ENCODE measurements at regions not wholly inside any gene's neighbourhood (a gene's known extent, or its start where the extent isn't known, plus 50 kb on each side); places are given as distances from the start of the nearest gene placed in this dataset.

DNA sequence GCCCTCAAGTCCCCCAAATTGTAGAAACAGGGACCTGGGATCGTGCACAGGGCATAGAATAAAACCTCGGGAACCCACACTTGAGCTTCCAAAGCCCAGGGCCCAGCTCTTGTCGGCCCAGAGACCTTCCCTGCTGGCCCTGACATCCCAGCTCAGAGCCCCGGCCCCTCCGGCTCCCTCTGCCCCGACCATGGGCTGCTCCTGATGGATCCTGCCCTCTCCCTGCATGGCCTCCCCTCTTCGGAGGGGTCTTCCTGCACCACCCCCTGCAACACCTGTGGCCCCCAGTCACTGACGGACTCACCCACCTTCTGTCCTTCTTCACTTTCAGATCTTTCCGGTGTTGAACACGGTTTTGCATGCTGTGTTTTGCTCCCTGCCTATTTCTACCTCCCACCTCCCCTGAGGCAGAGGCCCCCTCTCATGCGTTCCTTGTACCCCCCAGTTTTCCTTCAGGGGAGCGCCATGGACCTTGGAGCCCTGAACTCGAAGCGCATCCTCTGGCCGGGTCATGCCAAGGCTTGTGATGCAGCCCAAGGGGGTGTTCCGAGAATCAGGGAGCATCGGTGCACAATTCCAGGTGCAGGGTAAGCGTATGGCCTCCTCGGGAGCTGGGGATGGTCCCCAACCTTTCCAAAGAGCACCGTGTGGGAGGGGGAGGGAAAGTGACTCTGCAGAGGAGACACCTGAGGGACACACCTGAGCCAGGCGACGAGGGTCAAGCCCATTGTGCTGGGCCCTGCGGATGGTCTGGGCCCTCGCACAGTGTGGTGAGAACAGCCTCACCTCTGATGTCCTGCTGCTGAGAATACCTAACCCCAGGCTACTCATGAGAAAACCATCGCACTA lies 666.4 kb downstream of the BRD1 start:
- no peak overlapping the region for H3K27ac ChIP-seq
- no peaks in the 10 kb centered on the region for H3K36me3 ChIP-seq (replicated peaks in 1 of 2)
- no peak overlapping the region for H3K4me3 ChIP-seq
- no peaks in the 10 kb centered on the region for H3K9me3 ChIP-seq (replicated peaks in 1 of 3)
- 77 to 84% (median 82%) methylated on average over 22 to 25 of the region's 25 CpGs for WGBS, 4 donors
- H3K27me3 ChIP-seq, result no peaks in the 10 kb centered on the region
- no peaks in the 10 kb centered on the region for H3K4me1 ChIP-seq (replicated peaks in 1 of 2)
- intact Hi-C loops (cut with DNase I), result no loop called here
- DNase-seq, result no peak
- TF ChIP-seq POLR2A (IDR thresholded peaks at IDR 0.05), result no peak
- TF ChIP-seq, protein P1, sequence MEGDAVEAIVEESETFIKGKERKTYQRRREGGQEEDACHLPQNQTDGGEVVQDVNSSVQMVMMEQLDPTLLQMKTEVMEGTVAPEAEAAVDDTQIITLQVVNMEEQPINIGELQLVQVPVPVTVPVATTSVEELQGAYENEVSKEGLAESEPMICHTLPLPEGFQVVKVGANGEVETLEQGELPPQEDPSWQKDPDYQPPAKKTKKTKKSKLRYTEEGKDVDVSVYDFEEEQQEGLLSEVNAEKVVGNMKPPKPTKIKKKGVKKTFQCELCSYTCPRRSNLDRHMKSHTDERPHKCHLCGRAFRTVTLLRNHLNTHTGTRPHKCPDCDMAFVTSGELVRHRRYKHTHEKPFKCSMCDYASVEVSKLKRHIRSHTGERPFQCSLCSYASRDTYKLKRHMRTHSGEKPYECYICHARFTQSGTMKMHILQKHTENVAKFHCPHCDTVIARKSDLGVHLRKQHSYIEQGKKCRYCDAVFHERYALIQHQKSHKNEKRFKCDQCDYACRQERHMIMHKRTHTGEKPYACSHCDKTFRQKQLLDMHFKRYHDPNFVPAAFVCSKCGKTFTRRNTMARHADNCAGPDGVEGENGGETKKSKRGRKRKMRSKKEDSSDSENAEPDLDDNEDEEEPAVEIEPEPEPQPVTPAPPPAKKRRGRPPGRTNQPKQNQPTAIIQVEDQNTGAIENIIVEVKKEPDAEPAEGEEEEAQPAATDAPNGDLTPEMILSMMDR (IDR thresholded peaks at IDR 0.05), result no peak

DNA sequence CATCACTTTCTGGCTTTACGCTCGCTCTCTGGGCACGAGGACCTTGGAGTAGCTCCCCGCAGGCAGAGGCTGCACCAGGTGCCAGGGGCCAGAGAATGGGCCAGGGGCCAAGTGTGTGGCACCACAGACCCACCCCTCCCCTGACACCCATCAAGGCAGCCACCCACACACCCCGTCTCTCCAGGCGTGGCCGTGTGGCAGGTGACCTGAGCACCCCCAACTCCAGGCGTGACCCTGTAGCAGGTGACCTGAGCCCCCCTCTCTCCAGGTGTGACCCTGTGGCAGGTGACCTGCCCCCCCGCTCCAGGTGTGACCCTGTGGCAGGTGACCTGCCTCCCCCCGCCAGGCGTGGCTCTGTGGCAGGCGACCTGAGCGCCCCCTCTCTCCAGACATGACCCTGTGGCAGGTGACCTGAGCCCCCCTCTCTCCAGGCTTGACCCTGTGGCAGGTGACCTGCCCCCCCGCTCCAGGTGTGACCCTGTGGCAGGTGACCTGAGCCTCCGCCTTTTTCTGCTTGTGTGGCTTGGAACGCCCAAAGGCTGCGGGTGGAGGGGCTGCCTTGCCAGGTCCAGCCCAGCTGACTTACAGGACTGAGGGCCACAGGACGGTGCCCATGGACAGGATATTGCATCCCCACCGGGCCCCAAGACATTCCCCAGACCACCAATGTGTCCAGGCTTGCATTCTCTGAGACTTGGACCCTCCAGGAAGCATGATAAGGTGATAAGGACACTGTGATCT lies 667.2 kb downstream of the BRD1 start:
- intact Hi-C loops (cut with DNase I), result no loop called here
- no peak for TF ChIP-seq POLR2A (IDR thresholded peaks at IDR 0.05)
- TF ChIP-seq, protein P1 (IDR thresholded peaks at IDR 0.05), result no peak
- Histone ChIP-seq H3K27me3 (no peaks in the 10 kb centered on the region), H3K4me1 (replicated peaks in 1 of 2) (no peaks in the 10 kb centered on the region), H3K27ac (no peak overlapping the region), H3K4me3 (no peak overlapping the region), H3K36me3 (replicated peaks in 1 of 2) (no peaks in the 10 kb centered on the region), H3K9me3 (replicated peaks in 1 of 3) (no peaks in the 10 kb centered on the region)
- DNase-seq, result peak in 1 of 7 donors; percentile 4
- WGBS, 4 donors, result 65 to 78% (median 70%) methylated on average over 4 to 19 of the region's 19 CpGs

DNA sequence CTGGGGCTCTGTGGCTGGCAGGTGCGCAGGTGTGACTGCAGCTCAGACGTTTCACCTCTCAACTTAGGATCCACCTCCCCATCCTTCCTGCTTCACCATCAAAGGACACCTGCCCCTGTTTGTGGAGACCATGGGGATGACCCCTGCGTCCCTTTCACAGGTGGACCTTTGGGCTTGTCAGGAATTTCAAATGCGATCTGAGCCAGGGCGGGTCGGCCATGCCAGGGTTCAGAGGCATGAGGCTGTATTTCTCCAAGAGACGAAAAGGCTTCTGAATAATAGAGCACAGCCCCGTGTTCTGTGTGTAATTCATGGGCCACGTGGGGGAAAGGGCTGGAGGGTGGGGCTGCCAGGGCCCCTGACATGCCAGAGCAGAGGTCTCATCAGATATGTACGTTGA lies 668.0 kb downstream of the BRD1 start:
- no peaks in the 10 kb centered on the region for H3K27me3 ChIP-seq

More for the DNA sequence above, 668.0 kb downstream of the BRD1 start:
- intact Hi-C loops (cut with DNase I), result no loop called here
- H3K4me3 ChIP-seq, result no peak overlapping the region
- WGBS, 4 donors, result 66 to 77% (median 67%) methylated on average over 10 of the region's 10 CpGs
- no peak for TF ChIP-seq POLR2A (IDR thresholded peaks at IDR 0.05)
- TF ChIP-seq, protein P1 (IDR thresholded peaks at IDR 0.05), result no peak
- no peaks in the 10 kb centered on the region for H3K36me3 ChIP-seq (replicated peaks in 1 of 2)
- DNase-seq, result no peak
- H3K4me1 ChIP-seq (replicated peaks in 1 of 2), result no peaks in the 10 kb centered on the region
- no peak overlapping the region for H3K27ac ChIP-seq
- H3K9me3 ChIP-seq (replicated peaks in 1 of 3), result no peaks in the 10 kb centered on the region

All from adrenal gland (tissue), 9 donors.